ENCODE measurements at regions not wholly inside any gene's neighbourhood (a gene's known extent, or its start where the extent isn't known, plus 50 kb on each side); places are given as distances from the start of the nearest gene placed in this dataset.

GRCh38 chr10:36194276-36194675 is 552.2 kb upstream of the FZD8 start:
- DNase-seq: no peak

- no peak for DNase-seq
These were observed 548.9 kb upstream of the FZD8 start for GRCh38 chr10:36191009-36191408.

- no peak for DNase-seq
These were observed 546.4 kb upstream of the FZD8 start for GRCh38 chr10:36188461-36188860.

GRCh38 chr10:36188080-36188453 is 546.0 kb upstream of the FZD8 start:
- DNase-seq: no peak

- DNase-seq: no peak
These were observed 545.4 kb upstream of the FZD8 start for GRCh38 chr10:36187380-36188079.

- DNase-seq: no peak
These were observed 543.0 kb upstream of the FZD8 start for GRCh38 chr10:36185097-36185496.

- DNase-seq: no peak
These were observed 541.6 kb upstream of the FZD8 start for GRCh38 chr10:36183726-36184125.

GRCh38 chr10:36183056-36183455 is 541.0 kb upstream of the FZD8 start:
- no peak for DNase-seq

GRCh38 chr10:36182606-36183005 is 540.5 kb upstream of the FZD8 start:
- DNase-seq: no peak

GRCh38 chr10:36182179-36182566 is 540.1 kb upstream of the FZD8 start:
- no peak for DNase-seq

- no peak for DNase-seq
These were observed 539.5 kb upstream of the FZD8 start for GRCh38 chr10:36181426-36182178.

GRCh38 chr10:36178616-36179015 is 536.5 kb upstream of the FZD8 start:
- no peak for DNase-seq

GRCh38 chr10:36177071-36177470 is 535.0 kb upstream of the FZD8 start:
- no peak for DNase-seq

- DNase-seq: no peak
These were observed 533.9 kb upstream of the FZD8 start for GRCh38 chr10:36175954-36176353.

- no peak for DNase-seq
These were observed 531.3 kb upstream of the FZD8 start for GRCh38 chr10:36173364-36173763.

GRCh38 chr10:36171953-36172940 is 530.2 kb upstream of the FZD8 start:
- no peak for DNase-seq

- no peak for DNase-seq
These were observed 529.5 kb upstream of the FZD8 start for GRCh38 chr10:36171556-36171952.

- no peak for DNase-seq
These were observed 528.9 kb upstream of the FZD8 start for GRCh38 chr10:36170943-36171501.

GRCh38 chr10:36170142-36170719 is 528.1 kb upstream of the FZD8 start:
- no peak for DNase-seq

- DNase-seq: no peak
These were observed 526.7 kb upstream of the FZD8 start for GRCh38 chr10:36168777-36169176.

- DNase-seq: no peak
These were observed 522.7 kb upstream of the FZD8 start for GRCh38 chr10:36164556-36165504.

GRCh38 chr10:36163827-36164226 is 521.7 kb upstream of the FZD8 start:
- DNase-seq: no peak

Measured in SW 1271 (cell line).